ENCODE measurements at regions not wholly inside any gene's neighbourhood (a gene's known extent, or its start where the extent isn't known, plus 50 kb on each side); places are given as distances from the start of the nearest gene placed in this dataset.

DNA sequence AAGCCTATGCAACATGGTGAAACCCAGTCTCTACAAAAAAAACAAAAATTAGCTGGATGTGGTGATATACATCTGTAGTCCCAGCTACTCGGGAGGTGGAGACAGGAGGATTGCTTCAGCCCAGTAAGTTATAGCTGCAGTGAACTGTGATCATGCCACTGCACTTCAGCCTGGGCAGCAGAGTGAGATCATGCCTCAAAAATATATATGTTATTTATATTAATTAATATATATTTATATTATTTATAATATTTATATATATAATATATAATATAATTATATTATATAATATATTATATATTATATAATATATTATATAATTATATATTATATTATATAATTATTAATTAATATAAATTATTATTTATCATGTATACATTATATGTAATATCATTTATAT, 1158.4 kb upstream of the AUTS2 start:
- intact Hi-C loops (cut with DNase I) = no loop called here

GRCh38 chr7:68440866-68441265, 1157.4 kb upstream of the AUTS2 start:
- Histone ChIP-seq H3K4me1 (ENCODE audit: insufficient read depth) (no peaks in the 10 kb centered on the region), H3K4me3 (no peak overlapping the region), H3K9me3 (no peaks in the 10 kb centered on the region), H3K27ac (no peak overlapping the region), H3K27me3 (no peaks in the 10 kb centered on the region), H3K36me3 (no peaks in the 10 kb centered on the region)
- intact Hi-C loops (cut with DNase I) = no loop called here
- no peak for TF ChIP-seq POLR2A (IDR thresholded peaks at IDR 0.05)
- TF ChIP-seq EP300 (IDR thresholded peaks at IDR 0.05) = no peak
- no peak for TF ChIP-seq CTCF (IDR thresholded peaks at IDR 0.05)
- WGBS, 3 donors = 9 to 23% (median 15%) methylated on average over 6 of the region's 6 CpGs
- DNase-seq = no peak

More for the DNA sequence above, 1158.4 kb upstream of the AUTS2 start:
- Histone ChIP-seq H3K27ac (no peak overlapping the region), H3K36me3 (no peaks in the 10 kb centered on the region), H3K9me3 (no peaks in the 10 kb centered on the region), H3K4me1 (ENCODE audit: insufficient read depth) (no peaks in the 10 kb centered on the region), H3K4me3 (no peak overlapping the region), H3K27me3 (no peaks in the 10 kb centered on the region)
- TF ChIP-seq CTCF (IDR thresholded peaks at IDR 0.05) (no peak), POLR2A (IDR thresholded peaks at IDR 0.05) (no peak), EP300 (IDR thresholded peaks at IDR 0.05) (no peak)
- no peak for DNase-seq
- WGBS, 3 donors = 72 to 77% (median 73%) methylated on average over 1 of the region's 1 CpG

DNA sequence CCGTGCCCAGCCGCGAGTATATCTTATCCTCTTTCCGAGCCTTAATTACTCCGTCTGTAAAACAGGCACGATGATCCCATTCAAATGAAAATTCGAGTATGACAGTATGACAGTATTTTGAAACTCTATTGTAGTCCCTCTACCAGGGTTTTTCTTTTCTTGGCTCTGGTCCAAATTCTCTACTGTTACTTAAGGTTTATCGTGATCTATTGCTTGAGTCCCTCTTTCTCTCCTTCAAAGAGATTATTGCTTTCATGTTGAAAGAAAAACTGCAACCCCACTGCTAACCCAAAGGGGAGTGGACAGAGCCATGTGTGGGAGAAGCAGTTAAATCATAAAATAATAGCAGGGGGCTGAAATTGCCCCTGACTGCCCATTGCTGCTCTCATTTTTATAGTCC, 1156.6 kb upstream of the AUTS2 start:
- 56 to 65% (median 61%) methylated on average over 8 of the region's 8 CpGs for WGBS, 3 donors
- Histone ChIP-seq H3K4me3 (no peak overlapping the region), H3K27ac (no peak overlapping the region), H3K27me3 (no peaks in the 10 kb centered on the region), H3K4me1 (ENCODE audit: insufficient read depth) (no peaks in the 10 kb centered on the region), H3K9me3 (no peaks in the 10 kb centered on the region), H3K36me3 (no peaks in the 10 kb centered on the region)
- TF ChIP-seq EP300 (IDR thresholded peaks at IDR 0.05) = no peak
- TF ChIP-seq POLR2A (IDR thresholded peaks at IDR 0.05) = no peak
- TF ChIP-seq CTCF (IDR thresholded peaks at IDR 0.05) = no peak
- intact Hi-C loops (cut with DNase I) = no loop called here
- no peak for DNase-seq

- intact Hi-C loops (cut with DNase I) = no loop called here
- Histone ChIP-seq H3K27ac (no peak overlapping the region), H3K4me1 (ENCODE audit: insufficient read depth) (no peaks in the 10 kb centered on the region), H3K9me3 (no peaks in the 10 kb centered on the region), H3K4me3 (no peak overlapping the region), H3K36me3 (no peaks in the 10 kb centered on the region), H3K27me3 (no peaks in the 10 kb centered on the region)
- 79 to 82% (median 79%) methylated on average over 6 of the region's 6 CpGs for WGBS, 3 donors
- TF ChIP-seq CTCF (IDR thresholded peaks at IDR 0.05) = no peak
- DNase-seq = no peak
Measured at GRCh38 chr7:68442931-68443631, 1155.2 kb upstream of the AUTS2 start.

Measured in ovary (tissue), 7 donors.